ENCODE measurements at regions not wholly inside any gene's neighbourhood (a gene's known extent, or its start where the extent isn't known, plus 50 kb on each side); places are given as distances from the start of the nearest gene placed in this dataset.

GRCh38 chr12:24078318-24078765 lies 128.9 kb upstream of the SOX5 start (continued):
- TF ChIP-seq, protein P1, sequence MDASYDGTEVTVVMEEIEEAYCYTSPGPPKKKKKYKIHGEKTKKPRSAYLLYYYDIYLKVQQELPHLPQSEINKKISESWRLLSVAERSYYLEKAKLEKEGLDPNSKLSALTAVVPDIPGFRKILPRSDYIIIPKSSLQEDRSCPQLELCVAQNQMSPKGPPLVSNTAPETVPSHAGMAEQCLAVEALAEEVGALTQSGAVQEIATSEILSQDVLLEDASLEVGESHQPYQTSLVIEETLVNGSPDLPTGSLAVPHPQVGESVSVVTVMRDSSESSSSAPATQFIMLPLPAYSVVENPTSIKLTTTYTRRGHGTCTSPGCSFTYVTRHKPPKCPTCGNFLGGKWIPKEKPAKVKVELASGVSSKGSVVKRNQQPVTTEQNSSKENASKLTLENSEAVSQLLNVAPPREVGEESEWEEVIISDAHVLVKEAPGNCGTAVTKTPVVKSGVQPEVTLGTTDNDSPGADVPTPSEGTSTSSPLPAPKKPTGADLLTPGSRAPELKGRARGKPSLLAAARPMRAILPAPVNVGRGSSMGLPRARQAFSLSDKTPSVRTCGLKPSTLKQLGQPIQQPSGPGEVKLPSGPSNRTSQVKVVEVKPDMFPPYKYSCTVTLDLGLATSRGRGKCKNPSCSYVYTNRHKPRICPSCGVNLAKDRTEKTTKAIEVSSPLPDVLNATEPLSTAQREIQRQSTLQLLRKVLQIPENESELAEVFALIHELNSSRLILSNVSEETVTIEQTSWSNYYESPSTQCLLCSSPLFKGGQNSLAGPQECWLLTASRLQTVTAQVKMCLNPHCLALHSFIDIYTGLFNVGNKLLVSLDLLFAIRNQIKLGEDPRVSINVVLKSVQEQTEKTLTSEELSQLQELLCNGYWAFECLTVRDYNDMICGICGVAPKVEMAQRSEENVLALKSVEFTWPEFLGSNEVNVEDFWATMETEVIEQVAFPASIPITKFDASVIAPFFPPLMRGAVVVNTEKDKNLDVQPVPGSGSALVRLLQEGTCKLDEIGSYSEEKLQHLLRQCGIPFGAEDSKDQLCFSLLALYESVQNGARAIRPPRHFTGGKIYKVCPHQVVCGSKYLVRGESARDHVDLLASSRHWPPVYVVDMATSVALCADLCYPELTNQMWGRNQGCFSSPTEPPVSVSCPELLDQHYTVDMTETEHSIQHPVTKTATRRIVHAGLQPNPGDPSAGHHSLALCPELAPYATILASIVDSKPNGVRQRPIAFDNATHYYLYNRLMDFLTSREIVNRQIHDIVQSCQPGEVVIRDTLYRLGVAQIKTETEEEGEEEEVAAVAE (CRISPR knock-in tag; IDR thresholded peaks at IDR 0.05; ENCODE audit: borderline replicate concordance): peak; percentile 20; the same call in 1 of the 2 replicates
- TF ChIP-seq ZNF263 (CRISPR knock-in tag; IDR thresholded peaks at IDR 0.05) (no peak), ZNF746 (CRISPR knock-in tag; IDR thresholded peaks at IDR 0.05) (peak; percentile 32; the same call in 1 of the 2 replicates), GATA4 (IDR thresholded peaks at IDR 0.05; ENCODE audit: borderline replicate concordance, low read depth) (peak; percentile 97), MED1 (CRISPR knock-in tag; IDR thresholded peaks at IDR 0.05) (peak; percentile 93), TBX3 (IDR thresholded peaks at IDR 0.05; ENCODE audit: borderline replicate concordance) (0 out of 2 replicates have a peak, but pooled peaks have one; percentile 43), ATF2 (CRISPR knock-in tag; IDR thresholded peaks at IDR 0.05) (peak; percentile 91), KAT8 (CRISPR knock-in tag; IDR thresholded peaks at IDR 0.05) (peak; percentile 66), ZSCAN22 (CRISPR knock-in tag; IDR thresholded peaks at IDR 0.05) (no peak), ZNF205 (CRISPR knock-in tag; IDR thresholded peaks at IDR 0.05) (peak; percentile 79), ZSCAN25 (CRISPR knock-in tag; IDR thresholded peaks at IDR 0.05) (peak; percentile 31; the same call in 1 of the 2 replicates), ZNF10 (CRISPR knock-in tag; IDR thresholded peaks at IDR 0.05; ENCODE audit: borderline replicate concordance, low read depth) (no peak), MED8 (CRISPR knock-in tag; IDR thresholded peaks at IDR 0.05; ENCODE audit: insufficient replicate concordance) (peak; percentile 78), ZBTB7B (CRISPR knock-in tag; IDR thresholded peaks at IDR 0.05) (peak; percentile 78), PRDM15 (CRISPR knock-in tag; IDR thresholded peaks at IDR 0.05) (no peak), HNF1B (CRISPR knock-in tag; IDR thresholded peaks at IDR 0.05) (peak; percentile 53; the same call in 1 of the 2 replicates)
- TF ChIP-seq, protein P2, sequence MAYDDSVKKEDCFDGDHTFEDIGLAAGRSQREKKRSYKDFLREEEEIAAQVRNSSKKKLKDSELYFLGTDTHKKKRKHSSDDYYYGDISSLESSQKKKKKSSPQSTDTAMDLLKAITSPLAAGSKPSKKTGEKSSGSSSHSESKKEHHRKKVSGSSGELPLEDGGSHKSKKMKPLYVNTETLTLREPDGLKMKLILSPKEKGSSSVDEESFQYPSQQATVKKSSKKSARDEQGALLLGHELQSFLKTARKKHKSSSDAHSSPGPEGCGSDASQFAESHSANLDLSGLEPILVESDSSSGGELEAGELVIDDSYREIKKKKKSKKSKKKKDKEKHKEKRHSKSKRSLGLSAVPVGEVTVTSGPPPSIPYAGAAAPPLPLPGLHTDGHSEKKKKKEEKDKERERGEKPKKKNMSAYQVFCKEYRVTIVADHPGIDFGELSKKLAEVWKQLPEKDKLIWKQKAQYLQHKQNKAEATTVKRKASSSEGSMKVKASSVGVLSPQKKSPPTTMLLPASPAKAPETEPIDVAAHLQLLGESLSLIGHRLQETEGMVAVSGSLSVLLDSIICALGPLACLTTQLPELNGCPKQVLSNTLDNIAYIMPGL (CRISPR knock-in tag; IDR thresholded peaks at IDR 0.05; ENCODE audit: borderline replicate concordance in 1 of 2, low read depth in 1 of 2): peak; percentile 20 to 48; a peak in 2 of 4 replicates

Data from HepG2 (cell line).